HG02938 (cell line): ENCODE measurements at regions not wholly inside any gene's neighbourhood (a gene's known extent, or its start where the extent isn't known, plus 50 kb on each side); places are given as distances from the start of the nearest gene placed in this dataset.
"Not testable (repeated sequence)": the region's sequence is repeated elsewhere in the genome, so short reads cannot be mapped to it uniquely, and the experiment has no call there.

Source experiments
- ATAC-seq: cut with Tn5 transposase; IDR thresholded peaks from one replicate; pipeline ENCODE4 v1.9.1; 2021; ENCODE audit warnings: mild to moderate bottlenecking, moderate library complexity; ENCODE audit not compliant: unreplicated experiment

- ATAC-seq, result no peak
Observed at GRCh38 chr12:87021400-87021799, 765.2 kb upstream of the MGAT4C start.

GRCh38 chr12:87020071-87020470 is 763.9 kb upstream of the MGAT4C start:
- no peak for ATAC-seq

- ATAC-seq, result no peak
Observed at GRCh38 chr12:87015352-87015751, 759.2 kb upstream of the MGAT4C start.

DNA sequence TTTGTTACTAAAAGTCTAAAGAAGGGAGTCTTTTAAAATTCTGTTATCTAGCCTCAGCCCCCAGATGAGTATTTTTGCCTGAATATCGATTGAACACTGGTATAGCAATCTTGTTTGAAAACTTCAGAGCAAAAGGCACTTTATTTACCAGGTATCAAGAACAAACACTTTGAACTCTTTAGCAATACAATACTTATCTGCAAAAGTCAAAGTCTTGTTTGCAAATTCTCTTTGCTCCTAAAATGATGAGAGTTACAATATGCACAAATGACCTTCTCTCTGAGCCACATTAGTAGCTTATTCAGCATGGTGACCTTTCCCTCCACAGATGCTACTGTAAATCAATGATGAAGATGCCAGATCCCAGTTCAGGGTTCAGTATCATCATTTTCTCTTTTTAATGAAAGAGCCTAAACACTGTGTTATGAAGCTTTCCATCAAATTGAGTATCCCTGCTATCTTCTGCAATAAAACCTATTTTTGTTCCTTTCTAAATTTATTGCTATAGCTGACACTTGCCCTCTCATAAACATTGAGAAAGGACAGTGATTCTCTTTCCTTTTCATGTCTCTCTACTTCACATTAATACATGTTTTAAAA is 752.7 kb upstream of the MGAT4C start:
- no peak for ATAC-seq

- no peak for ATAC-seq
Observed at GRCh38 chr12:87001102-87001501, 744.9 kb upstream of the MGAT4C start.

DNA sequence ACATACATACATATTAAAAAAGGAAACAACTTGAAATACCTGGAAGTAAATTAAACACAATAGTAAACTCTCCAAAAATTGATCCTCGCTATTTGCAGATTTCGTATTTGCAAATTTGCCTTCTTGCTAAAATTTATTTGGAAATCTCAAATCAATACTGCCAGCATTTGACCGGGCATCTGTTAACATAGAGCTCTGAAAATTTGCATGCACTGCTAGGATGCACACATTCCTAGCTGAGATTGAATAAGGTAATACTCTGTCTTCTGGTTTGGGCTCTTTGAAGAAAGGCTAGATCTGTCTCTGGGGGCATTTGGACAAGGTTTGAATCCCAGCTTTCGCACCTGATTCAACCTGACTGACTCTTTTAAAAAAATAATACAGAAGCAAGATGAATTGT is 729.1 kb upstream of the MGAT4C start:
- ATAC-seq, result no peak

DNA sequence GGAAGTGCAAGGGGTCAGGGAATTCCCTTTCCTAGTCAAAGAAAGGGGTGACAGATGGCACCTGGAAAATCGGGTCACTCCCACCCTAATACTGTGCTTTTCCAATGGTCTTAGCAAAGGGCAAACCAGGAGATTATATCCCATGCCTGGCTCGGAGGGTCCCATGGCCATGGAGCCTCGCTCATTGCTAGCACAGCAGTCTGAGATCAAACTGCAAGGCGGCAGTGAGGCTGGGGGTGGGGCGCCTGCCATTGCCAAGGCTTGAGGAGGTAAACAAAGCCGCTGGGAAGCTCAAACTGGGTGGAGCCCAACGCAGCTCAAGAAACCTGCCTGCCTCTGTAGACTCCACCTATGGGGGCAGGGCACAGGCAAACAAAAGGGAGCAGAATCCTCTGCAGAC is 714.4 kb upstream of the MGAT4C start:
- ATAC-seq, result not testable (repeated sequence)

DNA sequence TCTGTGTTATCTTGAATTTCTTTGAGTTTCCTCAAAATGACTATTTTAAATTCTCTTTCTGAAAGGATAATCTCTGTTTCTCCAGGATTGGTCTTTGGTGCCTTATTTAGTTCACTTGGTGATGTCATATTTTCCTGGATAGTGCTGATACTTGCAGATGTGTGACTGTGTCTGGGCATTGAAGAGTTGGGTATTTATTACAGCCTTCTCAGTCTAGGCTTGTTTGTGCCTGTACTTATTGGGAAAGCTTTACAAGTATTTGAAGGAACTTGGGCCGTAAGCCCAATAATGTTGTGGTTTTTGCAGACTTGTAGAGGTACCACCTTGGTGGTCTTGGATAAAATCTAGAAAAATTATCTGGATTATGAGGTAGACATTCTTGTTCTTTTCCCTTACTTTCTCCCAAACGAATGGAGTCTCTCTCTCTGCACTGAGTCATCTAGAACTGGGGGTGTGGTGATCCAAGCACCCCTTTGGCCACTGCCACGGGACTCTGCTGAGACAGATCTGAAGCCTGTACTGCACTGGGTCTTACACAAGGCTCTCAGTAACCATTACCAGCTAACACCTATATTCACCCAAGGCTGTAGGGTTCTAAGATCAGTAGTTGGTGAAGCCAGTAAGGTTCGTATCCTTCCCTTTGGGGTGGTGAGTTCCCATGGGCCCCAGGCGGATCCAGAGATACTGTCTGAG is 703.7 kb upstream of the MGAT4C start:
- no peak for ATAC-seq

- no peak for ATAC-seq
Observed at GRCh38 chr12:86950444-86950843, 694.3 kb upstream of the MGAT4C start.

- no peak for ATAC-seq
Observed at GRCh38 chr12:86950043-86950442, 693.9 kb upstream of the MGAT4C start.

DNA sequence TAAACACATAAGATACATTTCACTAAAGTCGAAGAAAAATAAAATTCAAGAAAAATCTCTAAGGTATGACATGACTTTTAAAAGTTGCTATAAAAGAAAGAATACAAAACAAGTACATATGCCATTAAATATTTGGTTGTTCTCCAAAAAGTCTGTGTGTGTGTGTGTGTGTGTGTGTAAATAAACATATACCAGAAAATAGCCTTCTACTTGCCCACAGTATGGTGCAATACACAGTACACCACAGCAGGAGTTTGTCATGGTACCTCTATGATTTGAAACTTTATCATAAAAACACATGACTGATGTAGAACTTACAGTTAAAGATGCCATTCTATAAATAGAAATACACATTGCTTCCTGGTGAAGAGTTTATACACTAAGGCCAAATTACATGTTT is 692.7 kb upstream of the MGAT4C start:
- ATAC-seq, result no peak

- ATAC-seq, result no peak
Observed at GRCh38 chr12:86945685-86946196, 689.5 kb upstream of the MGAT4C start.

DNA sequence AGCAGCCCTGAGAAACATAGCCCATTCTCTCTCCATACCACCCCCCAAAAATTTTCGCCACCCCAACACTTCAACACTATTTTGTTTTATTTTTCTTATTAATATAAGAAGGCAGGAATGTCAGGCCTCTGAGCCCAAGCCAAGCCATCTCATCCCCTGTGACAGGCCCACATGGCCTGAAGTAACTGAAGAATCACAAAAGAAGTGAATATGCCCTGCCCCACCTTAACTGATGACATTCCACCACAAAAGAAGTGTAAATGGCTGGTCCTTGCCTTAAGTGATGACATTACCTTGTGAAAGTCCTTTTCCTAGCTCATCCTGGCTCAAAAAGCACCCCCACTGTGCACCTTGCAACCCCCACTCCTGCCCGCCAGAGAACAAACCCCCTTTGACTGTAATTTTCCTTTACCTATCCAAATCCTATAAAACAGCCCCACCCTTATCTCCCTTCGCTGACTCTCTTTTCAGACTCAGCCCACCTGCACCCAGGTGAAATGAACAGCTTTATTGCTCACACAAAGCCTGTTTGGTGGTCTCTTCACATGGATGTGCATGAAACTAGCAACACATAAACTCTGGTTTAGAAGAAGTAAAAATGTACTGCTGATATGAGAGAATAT is 688.1 kb upstream of the MGAT4C start:
- ATAC-seq, result not testable (repeated sequence)

DNA sequence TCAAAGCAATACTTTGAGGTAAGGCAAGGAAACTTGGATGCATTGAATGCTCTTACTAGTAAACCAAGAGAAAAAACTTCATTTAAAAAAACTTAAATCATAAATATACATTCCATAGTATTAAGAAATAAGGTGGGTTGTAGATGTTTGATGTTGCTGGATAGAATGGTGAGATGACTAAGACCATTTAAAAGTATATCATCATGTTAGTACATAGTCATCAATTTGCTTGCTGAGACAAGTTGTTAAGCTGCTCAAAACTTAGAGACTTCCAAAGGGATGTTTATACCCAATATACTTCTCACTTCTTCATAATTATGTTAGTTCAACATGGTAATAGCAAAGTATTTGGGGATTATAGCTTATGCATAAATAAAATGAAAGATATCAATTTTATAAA is 675.5 kb upstream of the MGAT4C start:
- no peak for ATAC-seq

GRCh38 chr12:86929962-86930361 is 673.8 kb upstream of the MGAT4C start:
- ATAC-seq, result no peak

DNA sequence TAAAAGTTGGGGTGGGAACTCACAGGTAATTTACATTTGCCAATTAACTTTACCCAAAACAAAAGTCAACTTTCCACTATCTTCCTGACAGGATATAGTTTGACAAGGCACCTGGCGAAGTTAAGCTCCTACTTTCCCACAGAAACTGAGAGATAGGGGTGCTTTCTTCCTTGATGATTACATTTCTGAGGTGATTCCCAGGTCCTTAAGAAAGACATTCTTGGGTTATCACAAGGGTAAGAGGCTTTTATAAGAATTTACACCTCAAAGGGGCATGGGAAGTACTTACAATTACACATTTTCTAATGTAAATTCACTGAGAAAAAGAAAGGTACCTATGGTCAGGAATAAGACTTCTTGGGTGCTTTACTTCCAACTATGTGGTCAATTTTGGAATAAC is 660.9 kb upstream of the MGAT4C start:
- no peak for ATAC-seq

GRCh38 chr12:86914721-86915120 is 658.5 kb upstream of the MGAT4C start:
- ATAC-seq, result no peak

GRCh38 chr12:86911973-86912372 is 655.8 kb upstream of the MGAT4C start:
- no peak for ATAC-seq

GRCh38 chr12:86903159-86903558 is 647.0 kb upstream of the MGAT4C start:
- no peak for ATAC-seq

DNA sequence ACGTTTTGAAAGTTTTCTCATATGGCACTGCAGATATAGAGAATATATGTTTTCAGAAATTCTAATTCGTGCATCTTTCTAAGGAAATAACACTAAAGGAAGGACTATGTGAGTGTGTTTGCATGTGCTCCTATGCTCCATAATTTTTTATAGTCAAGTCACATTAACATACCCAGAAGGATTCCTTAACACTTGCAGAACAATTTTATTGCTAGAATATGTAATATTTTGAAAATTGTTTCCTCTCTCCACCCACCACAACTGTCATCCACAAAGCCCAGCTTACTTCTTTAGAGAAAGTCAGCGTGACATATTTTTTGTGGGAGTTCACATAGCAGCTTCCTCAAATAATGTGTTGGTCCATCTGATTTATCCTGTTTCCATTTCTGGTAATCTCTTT is 604.6 kb upstream of the MGAT4C start:
- ATAC-seq, result no peak

DNA sequence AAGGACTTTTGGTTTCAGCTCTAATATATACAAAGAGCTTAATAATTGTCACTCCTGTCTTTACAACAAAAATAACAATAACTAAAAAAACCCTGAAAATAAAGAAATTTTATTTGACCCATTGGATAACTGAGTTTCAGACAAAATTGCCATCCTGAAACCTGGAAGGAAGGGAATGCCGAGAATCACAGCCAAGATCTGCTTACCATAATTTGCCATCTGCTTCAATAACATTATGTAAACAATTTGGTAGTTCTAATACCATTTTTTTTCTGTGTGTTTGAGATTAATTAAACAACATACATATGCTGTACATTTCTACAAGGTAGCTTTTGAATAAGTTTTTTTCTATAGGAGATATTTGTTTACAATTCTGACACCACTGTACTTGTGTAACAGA is 596.3 kb upstream of the MGAT4C start:
- no peak for ATAC-seq

DNA sequence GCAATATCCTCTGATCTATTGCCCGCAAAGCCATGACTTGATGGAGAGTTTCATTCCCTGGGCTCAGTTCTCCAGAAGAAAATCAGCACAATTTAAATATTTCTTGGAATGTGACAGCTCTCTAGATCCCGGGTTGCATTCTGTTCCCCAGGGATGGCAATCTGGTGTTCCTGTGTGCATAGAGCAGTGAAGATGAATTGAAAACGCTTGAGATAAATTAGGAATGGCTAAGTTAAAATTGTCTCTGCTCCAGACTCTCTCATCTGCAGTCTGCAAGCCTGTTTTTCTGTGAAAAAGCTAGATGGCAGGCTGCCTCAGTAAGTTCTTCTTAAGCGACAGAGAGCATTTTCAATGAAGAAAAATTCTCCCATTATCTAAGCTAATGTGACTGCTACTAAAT is 582.5 kb upstream of the MGAT4C start:
- no peak for ATAC-seq
